T-cell (primary cell): ENCODE measurements at regions not wholly inside any gene's neighbourhood (a gene's known extent, or its start where the extent isn't known, plus 50 kb on each side); places are given as distances from the start of the nearest gene placed in this dataset.

Source experiments
- ATAC-seq, 4 experiments: fragments of 200-7000 bp in 3 of 4; fragments of 150-1000 bp in 1 of 4; cut with Tn5 transposase; replicated peaks in 1 of 4; 1 replicate in 3 of 4; 2 replicates in 1 of 4; pipeline ENCODE4 v1.10.0; 2021; ENCODE audit warnings: moderate library complexity in 3 of 4, mild to moderate bottlenecking in 2 of 4, moderate number of reproducible peaks in 1 of 4
- CTCF ChIA-PET, 2 donors: fragments of 300-600 bp; sonication (Branson Sonifier 250); formaldehyde crosslinking; loops; one replicate each; lab custom pipeline; 2022; ENCODE audit warnings: antibody characterized with exemption in 2 of 2; lab: Charles Lee
- POLR2A ChIA-PET, 2 donors: fragments of 300-600 bp; sonication (Branson Sonifier 250); formaldehyde crosslinking; loops; one replicate each; lab custom pipeline; 2022; ENCODE audit warnings: antibody characterized with exemption in 2 of 2; lab: Charles Lee
- DNase-seq, 35 experiments: peaks; one replicate each; pipeline versions ENCODE4 v3.0.0 to v3.0.0-alpha.2; 2013 to 2023
- H3K27ac ChIP-seq: one replicate; pipeline ENCODE4 v1.5.1; 2013; ENCODE audit warnings: low read length
- H3K27me3 ChIP-seq, 2 experiments: replicated peaks in 1 of 2; 1 replicate in 1 of 2; 2 replicates in 1 of 2; pipeline versions ENCODE4 v1.6.1 to v1.7.0; 2013; ENCODE audit warnings: low read length in 1 of 2, mixed read lengths in 1 of 2; ENCODE audit not compliant: control insufficient read depth in 2 of 2, insufficient read depth in 2 of 2; ENCODE audit errors: extremely low read depth in 1 of 2
- H3K36me3 ChIP-seq, 2 donors: 1 replicate in 1 of 2; 2 replicates in 1 of 2; pipeline versions ENCODE4 v1.6.1 to v1.7.0; 2013; ENCODE audit warnings: low read length in 1 of 2; ENCODE audit not compliant: control insufficient read depth in 2 of 2, insufficient read depth in 1 of 2; ENCODE audit errors: extremely low read depth in 1 of 2
- H3K4me1 ChIP-seq, 2 experiments: 1 replicate in 1 of 2; 2 replicates in 1 of 2; pipeline versions ENCODE4 v1.6.1 to v1.7.0; 2013; ENCODE audit warnings: low read length in 2 of 2, mixed read lengths in 1 of 2; ENCODE audit not compliant: insufficient read depth in 2 of 2, control insufficient read depth in 1 of 2; ENCODE audit errors: extremely low read depth in 1 of 2
- H3K4me3 ChIP-seq, 2 donors: 1 replicate in 1 of 2; 2 replicates in 1 of 2; pipeline versions ENCODE4 v1.5.1 to v1.7.0; 2013; ENCODE audit warnings: mild to moderate bottlenecking in 2 of 2, low read length in 1 of 2, moderate library complexity in 1 of 2; ENCODE audit not compliant: control insufficient read depth in 1 of 2; ENCODE audit errors: extremely low read depth in 1 of 2
- H3K9me3 ChIP-seq: 2 replicates; pipeline ENCODE4 v1.7.0; 2013
- H3K27ac Mint-ChIP-seq, 2 donors: one replicate each; pipeline ENCODE4 v1.8.0; 2020 to 2021; ENCODE audit warnings: mild to moderate bottlenecking in 2 of 2, mixed read lengths in 2 of 2
- H3K27me3 Mint-ChIP-seq, 2 donors: one replicate each; pipeline ENCODE4 v1.8.0; 2021 to 2022; ENCODE audit warnings: mixed read lengths in 2 of 2
- H3K36me3 Mint-ChIP-seq: one replicate; pipeline ENCODE4 v1.8.0; 2021; ENCODE audit warnings: mixed read lengths
- H3K4me1 Mint-ChIP-seq, 3 donors: one replicate each; pipeline ENCODE4 v1.8.0; 2020 to 2022; ENCODE audit warnings: mixed read lengths in 3 of 3, mild to moderate bottlenecking in 1 of 3
- H3K4me3 Mint-ChIP-seq, 3 donors: one replicate each; pipeline ENCODE4 v1.8.0; 2020 to 2022; ENCODE audit warnings: mild to moderate bottlenecking in 3 of 3, mixed read lengths in 3 of 3, moderate library complexity in 3 of 3
- H3K9me3 Mint-ChIP-seq, 3 donors: one replicate each; pipeline ENCODE4 v1.8.0; 2020 to 2022; ENCODE audit warnings: mixed read lengths in 3 of 3
- WGBS: methylation state at CpG from one replicate; pipeline ENCODE4 v1.1.5; 2013; ENCODE audit warnings: missing lambda C conversion rate; ENCODE audit not compliant: insufficient coverage; 5-methylcytosine and 5-hydroxymethylcytosine counted together

GRCh38 chr4:57911203-57911602 is 801.0 kb upstream of the IGFBP7 start:
- H3K27me3 Mint-ChIP-seq: no peaks in the 10 kb centered on the region
- Histone ChIP-seq H3K27me3 (no peaks in the 10 kb centered on the region), H3K27ac (no peak overlapping the region), H3K4me3 (no peak overlapping the region), H3K36me3 (no peaks in the 10 kb centered on the region), H3K4me1 (no peaks in the 10 kb centered on the region), H3K9me3 (no peaks in the 10 kb centered on the region)
- H3K27ac Mint-ChIP-seq: no peak overlapping the region
- ChIA-PET CTCF (no interaction called here), POLR2A (no interaction called here)
- no peak overlapping the region for H3K4me3 Mint-ChIP-seq
- H3K9me3 Mint-ChIP-seq: peaks cover 0 to 12% (median 2%) of the 10 kb centered on the region in 3 donors
- H3K4me1 Mint-ChIP-seq: no peaks in the 10 kb centered on the region
- ATAC-seq (no peak), DNase-seq (no peak)
- no peaks in the 10 kb centered on the region for H3K36me3 Mint-ChIP-seq

- Histone ChIP-seq H3K4me3 (no peak overlapping the region), H3K9me3 (no peaks in the 10 kb centered on the region), H3K36me3 (no peaks in the 10 kb centered on the region), H3K27me3 (no peaks in the 10 kb centered on the region), H3K4me1 (no peaks in the 10 kb centered on the region), H3K27ac (no peak overlapping the region)
- no peaks in the 10 kb centered on the region for H3K36me3 Mint-ChIP-seq
- DNase-seq (no peak), ATAC-seq (no peak)
- no peak overlapping the region for H3K27ac Mint-ChIP-seq
- H3K4me1 Mint-ChIP-seq: no peaks in the 10 kb centered on the region
- 87% methylated on average over 2 of the region's 3 CpGs for WGBS
- ChIA-PET POLR2A (no interaction called here), CTCF (no interaction called here)
- no peak overlapping the region for H3K4me3 Mint-ChIP-seq
- H3K27me3 Mint-ChIP-seq: no peaks in the 10 kb centered on the region
- H3K9me3 Mint-ChIP-seq: peaks cover 4 to 20% (median 4%) of the 10 kb centered on the region in 3 donors
These were observed 800.0 kb upstream of the IGFBP7 start for GRCh38 chr4:57910151-57910550.

GRCh38 chr4:57905965-57906364 is 795.8 kb upstream of the IGFBP7 start:
- Mint-ChIP-seq H3K36me3 (no peaks in the 10 kb centered on the region), H3K27me3 (no peaks in the 10 kb centered on the region), H3K9me3 (peaks cover 4 to 19% (median 4%) of the 10 kb centered on the region in 3 donors), H3K27ac (no peak overlapping the region), H3K4me1 (no peaks in the 10 kb centered on the region), H3K4me3 (no peak overlapping the region)
- H3K4me3 ChIP-seq: no peak overlapping the region
- H3K27ac ChIP-seq: no peak overlapping the region
- ChIA-PET POLR2A (interaction anchor here in 1 of 2 donors (0.6 kb wide), 1 partner anchor 95 kb away, joined by 3 read pairs; no protein-coding TSS in a partner anchor), CTCF (no interaction called here)
- H3K36me3 ChIP-seq: no peaks in the 10 kb centered on the region
- WGBS: no CpG with 5 or more reads among the region's 3 CpGs
- DNase-seq (no peak), ATAC-seq (no peak)
- no peaks in the 10 kb centered on the region for H3K9me3 ChIP-seq
- H3K4me1 ChIP-seq: no peaks in the 10 kb centered on the region
- H3K27me3 ChIP-seq: no peaks in the 10 kb centered on the region

GRCh38 chr4:57877047-57877458 is 766.9 kb upstream of the IGFBP7 start:
- Mint-ChIP-seq H3K36me3 (no peaks in the 10 kb centered on the region), H3K9me3 (peaks cover 10 to 14% (median 13%) of the 10 kb centered on the region in 3 donors), H3K4me1 (no peaks in the 10 kb centered on the region), H3K27ac (no peak overlapping the region), H3K27me3 (no peaks in the 10 kb centered on the region), H3K4me3 (no peak overlapping the region)
- ChIA-PET CTCF (no interaction called here), POLR2A (no interaction called here)
- 80% methylated on average over 1 of the region's 3 CpGs for WGBS
- no peaks in the 10 kb centered on the region for H3K27me3 ChIP-seq
- no peaks in the 10 kb centered on the region for H3K4me1 ChIP-seq
- no peaks in the 10 kb centered on the region for H3K36me3 ChIP-seq
- no peak overlapping the region for H3K27ac ChIP-seq
- DNase-seq (no peak), ATAC-seq (no peak)
- no peak overlapping the region for H3K4me3 ChIP-seq
- H3K9me3 ChIP-seq: no peaks in the 10 kb centered on the region

- Mint-ChIP-seq H3K36me3 (no peaks in the 10 kb centered on the region), H3K4me1 (no peaks in the 10 kb centered on the region), H3K9me3 (peaks cover 7 to 14% (median 10%) of the 10 kb centered on the region in 3 donors), H3K27me3 (no peaks in the 10 kb centered on the region), H3K4me3 (no peak overlapping the region), H3K27ac (no peak overlapping the region)
- POLR2A ChIA-PET: no interaction called here
- WGBS: 64% methylated on average over 2 of the region's 2 CpGs
- no peaks in the 10 kb centered on the region for H3K4me1 ChIP-seq
- ATAC-seq (no peak), DNase-seq (no peak)
- no peaks in the 10 kb centered on the region for H3K27me3 ChIP-seq
- no peak overlapping the region for H3K27ac ChIP-seq
- no peaks in the 10 kb centered on the region for H3K36me3 ChIP-seq
- H3K9me3 ChIP-seq: no peaks in the 10 kb centered on the region
- H3K4me3 ChIP-seq: no peak overlapping the region
- CTCF ChIA-PET: no interaction called here
These were observed 765.7 kb upstream of the IGFBP7 start for GRCh38 chr4:57875829-57876392.

GRCh38 chr4:57866468-57867171 is 756.4 kb upstream of the IGFBP7 start:
- H3K9me3 ChIP-seq: no peaks in the 10 kb centered on the region
- no peaks in the 10 kb centered on the region for H3K36me3 Mint-ChIP-seq
- H3K27ac Mint-ChIP-seq: no peak overlapping the region
- H3K4me3 ChIP-seq: no peak overlapping the region
- no peak overlapping the region for H3K27ac ChIP-seq
- no peaks in the 10 kb centered on the region for H3K27me3 ChIP-seq
- H3K27me3 Mint-ChIP-seq: no peaks in the 10 kb centered on the region
- POLR2A ChIA-PET: no interaction called here
- DNase-seq (no peak), ATAC-seq (no peak)
- H3K36me3 ChIP-seq: no peaks in the 10 kb centered on the region
- WGBS: no CpG with 5 or more reads among the region's 2 CpGs
- H3K9me3 Mint-ChIP-seq: peaks cover 7 to 15% (median 8%) of the 10 kb centered on the region in 3 donors
- no peaks in the 10 kb centered on the region for H3K4me1 ChIP-seq
- no peak overlapping the region for H3K4me3 Mint-ChIP-seq
- CTCF ChIA-PET: no interaction called here
- no peaks in the 10 kb centered on the region for H3K4me1 Mint-ChIP-seq
